Erythroblast (primary cell): ENCODE measurements at regions not wholly inside any gene's neighbourhood (a gene's known extent, or its start where the extent isn't known, plus 50 kb on each side); places are given as distances from the start of the nearest gene placed in this dataset.

Experiments
- GATA1 ChIP-seq: IDR thresholded peaks from 2 replicates; pipeline ENCODE4 v1.6.1; 2011; ENCODE audit warnings: low read depth, mild to moderate bottlenecking, control low read depth, low read length, moderate library complexity
- POLR2A ChIP-seq: IDR thresholded peaks from 2 replicates; pipeline ENCODE4 v1.6.1; 2011; ENCODE audit warnings: mild to moderate bottlenecking, low read length

GRCh38 chr3:13950042-13950441, 70.2 kb upstream of the WNT7A start:
- no peak for TF ChIP-seq POLR2A
- TF ChIP-seq GATA1: no peak
